Esophagus muscularis mucosa (tissue), 4 donors: ENCODE measurements at regions not wholly inside any gene's neighbourhood (a gene's known extent, or its start where the extent isn't known, plus 50 kb on each side); places are given as distances from the start of the nearest gene placed in this dataset.
"Not testable (repeated sequence)": the region's sequence is repeated elsewhere in the genome, so short reads cannot be mapped to it uniquely, and the experiment has no call there.

Source experiments
- DNase-seq: peaks from one replicate; pipeline ENCODE4 v3.0.0-alpha.2; 2017; ENCODE audit errors: extremely low spot score
- H3K27ac ChIP-seq, 4 donors: fragments of 200-600 bp; sonication (generic); replicated peaks in 1 of 4; 1 replicate in 3 of 4; 2 replicates in 1 of 4; pipeline ENCODE4 v1.5.1; 2016 to 2019; ENCODE audit warnings: mild to moderate bottlenecking in 1 of 4
- H3K27me3 ChIP-seq, 4 donors: fragments of 200-600 bp; sonication (generic); one replicate each; pipeline versions ENCODE4 v1.5.1 to v1.6.0; 2016 to 2019
- H3K36me3 ChIP-seq, 4 donors: fragments of 200-600 bp; sonication (generic); one replicate each; pipeline ENCODE4 v1.5.1; 2016 to 2019
- H3K4me1 ChIP-seq, 4 donors: fragments of 200-600 bp; sonication (generic); one replicate each; pipeline ENCODE4 v1.5.1; 2016 to 2019
- H3K4me3 ChIP-seq, 4 donors: fragments of 200-600 bp; sonication (generic); 1 replicate in 2 of 4; 2 replicates in 2 of 4; pipeline ENCODE4 v1.5.1; 2016 to 2019; ENCODE audit warnings: mild to moderate bottlenecking in 4 of 4, moderate library complexity in 1 of 4
- H3K9me3 ChIP-seq, 4 donors: fragments of 200-600 bp; sonication (generic); 1 replicate in 3 of 4; 2 replicates in 1 of 4; pipeline ENCODE4 v1.5.1; 2016 to 2019
- CTCF ChIP-seq, 3 experiments: fragments of 200-600 bp in 2 of 3; fragments of 450-650 bp in 1 of 3; sonication (generic) in 2 of 3; IDR thresholded peaks; one replicate each; pipeline ENCODE4 v1.5.1; 2017 to 2019; ENCODE audit warnings: antibody characterized with exemption in 3 of 3, mild to moderate bottlenecking in 2 of 3, moderate library complexity in 1 of 3
- EP300 ChIP-seq: sonication (generic); formaldehyde crosslinking; IDR thresholded peaks from one replicate; pipeline ENCODE4 v1.6.1; 2017; ENCODE audit warnings: antibody characterized with exemption
- POLR2A ChIP-seq: fragments of 450-650 bp; IDR thresholded peaks from one replicate; pipeline ENCODE4 v1.6.1; 2017; ENCODE audit warnings: antibody characterized with exemption, moderate library complexity, mild to moderate bottlenecking, low read depth
- POLR2AphosphoS5 ChIP-seq, 2 donors: sonication (generic); formaldehyde crosslinking; IDR thresholded peaks; one replicate each; pipeline ENCODE4 v1.6.1; 2017; ENCODE audit warnings: antibody characterized with exemption in 2 of 2
- WGBS: methylation state at CpG from one replicate; pipeline ENCODE4 v1.1.5; 2018; 5-methylcytosine and 5-hydroxymethylcytosine counted together
- intact Hi-C: fragments of 100-400 bp; cut with DNase I; formaldehyde crosslinking; loops from one replicate; pipeline ENCODE4 v1.15.1; 2023

- Histone ChIP-seq H3K4me3 (no peak overlapping the region), H3K27me3 (no peaks in the 10 kb centered on the region), H3K27ac (no peak overlapping the region), H3K9me3 (peaks cover 0 to 10% (median 8%) of the 10 kb centered on the region in 4 donors), H3K36me3 (no peaks in the 10 kb centered on the region), H3K4me1 (peaks cover 0 to 9% (median 2%) of the 10 kb centered on the region in 4 donors)
- TF ChIP-seq CTCF (IDR thresholded peaks at IDR 0.05) = no peak
- no peak for TF ChIP-seq POLR2A
- no peak for TF ChIP-seq POLR2AphosphoS5 (IDR thresholded peaks at IDR 0.05)
- TF ChIP-seq EP300 = no peak
- no peak for DNase-seq
- intact Hi-C loops = no loop called here
- 35% methylated on average over 3 of the region's 3 CpGs for WGBS
These were observed 66.6 kb downstream of the LACC1 start for GRCh38 chr13:43946281-43946680.

- H3K4me1 ChIP-seq = peaks cover 0 to 9% (median 2%) of the 10 kb centered on the region in 4 donors
- intact Hi-C loops = no loop called here
- TF ChIP-seq POLR2A (no peak), CTCF (IDR thresholded peaks at IDR 0.05) (no peak), POLR2AphosphoS5 (IDR thresholded peaks at IDR 0.05) (no peak), EP300 (no peak)
- no peaks in the 10 kb centered on the region for H3K27me3 ChIP-seq
- no peaks in the 10 kb centered on the region for H3K36me3 ChIP-seq
- H3K4me3 ChIP-seq = no peak overlapping the region
- 54% methylated on average over 3 of the region's 3 CpGs for WGBS
- peaks cover 0 to 10% (median 8%) of the 10 kb centered on the region in 4 donors for H3K9me3 ChIP-seq
- DNase-seq = no peak
- no peak overlapping the region for H3K27ac ChIP-seq
These were observed 68.3 kb downstream of the LACC1 start for GRCh38 chr13:43947897-43948458.

GRCh38 chr13:43953370-43953769 lies 73.7 kb downstream of the LACC1 start:
- H3K4me1 ChIP-seq = no peaks in the 10 kb centered on the region
- no peaks in the 10 kb centered on the region for H3K36me3 ChIP-seq
- no peak for DNase-seq
- no peak overlapping the region for H3K4me3 ChIP-seq
- TF ChIP-seq POLR2AphosphoS5 (IDR thresholded peaks at IDR 0.05) = no peak
- TF ChIP-seq POLR2A = no peak
- no peak for TF ChIP-seq CTCF (IDR thresholded peaks at IDR 0.05)
- TF ChIP-seq EP300 = no peak
- H3K9me3 ChIP-seq = peaks cover 0 to 2% (median under 1%) of the 10 kb centered on the region in 4 donors
- no peak overlapping the region for H3K27ac ChIP-seq
- no peaks in the 10 kb centered on the region for H3K27me3 ChIP-seq
- intact Hi-C loops = no loop called here
- WGBS = 87% methylated on average over 2 of the region's 2 CpGs

- H3K36me3 ChIP-seq, H3K4me1 ChIP-seq, H3K9me3 ChIP-seq, intact Hi-C loops, H3K4me3 ChIP-seq, DNase-seq, H3K27me3 ChIP-seq, H3K27ac ChIP-seq: not testable (repeated sequence)
- WGBS = 90% methylated on average over 1 of the region's 1 CpG
These were observed 77.3 kb downstream of the LACC1 start for GRCh38 chr13:43956975-43957374.

- Histone ChIP-seq H3K27ac (no peak overlapping the region), H3K27me3 (no peaks in the 10 kb centered on the region), H3K4me3 (no peak overlapping the region), H3K36me3 (no peaks in the 10 kb centered on the region), H3K4me1 (no peaks in the 10 kb centered on the region), H3K9me3 (no peaks in the 10 kb centered on the region)
- DNase-seq = no peak
- intact Hi-C loops = no loop called here
- TF ChIP-seq EP300 (no peak), CTCF (IDR thresholded peaks at IDR 0.05) (no peak), POLR2AphosphoS5 (IDR thresholded peaks at IDR 0.05) (no peak), POLR2A (no peak)
- WGBS = 85% methylated on average over 2 of the region's 2 CpGs
These were observed 79.6 kb downstream of the LACC1 start for GRCh38 chr13:43959291-43959690.
